PC-3 (cell line): ENCODE measurements at regions not wholly inside any gene's neighbourhood (a gene's known extent, or its start where the extent isn't known, plus 50 kb on each side); places are given as distances from the start of the nearest gene placed in this dataset.

Experiments
- CTCF ChIP-seq: fragments of 300-600 bp; sonication (generic); conservative IDR thresholded peaks from 2 replicates; pipeline ENCODE4 v1.5.1; 2017; ENCODE audit warnings: antibody characterized with exemption, low read depth, mild to moderate bottlenecking, low read length
- EZH2 ChIP-seq: fragments of 300-600 bp; sonication (generic); IDR thresholded peaks from one replicate; pipeline ENCODE4 v1.6.1; 2017; ENCODE audit warnings: antibody characterized with exemption, mild to moderate bottlenecking, low read length; ENCODE audit not compliant: unreplicated experiment

GRCh38 chr3:137525471-137525870, 238.6 kb upstream of the SOX14 start:
- no peak for TF ChIP-seq CTCF
- TF ChIP-seq EZH2 = no peak
